ENCODE measurements at regions not wholly inside any gene's neighbourhood (a gene's known extent, or its start where the extent isn't known, plus 50 kb on each side); places are given as distances from the start of the nearest gene placed in this dataset.

- no peak for DNase-seq
These were observed 137.0 kb downstream of the KATNIP start for GRCh38 chr16:27686926-27687325.

GRCh38 chr16:27687605-27688004 lies 137.7 kb downstream of the KATNIP start:
- DNase-seq = no peak

GRCh38 chr16:27689711-27690110 lies 139.8 kb downstream of the KATNIP start:
- no peak for DNase-seq

- DNase-seq = no peak
These were observed 140.7 kb downstream of the KATNIP start for GRCh38 chr16:27690608-27691007.

DNA sequence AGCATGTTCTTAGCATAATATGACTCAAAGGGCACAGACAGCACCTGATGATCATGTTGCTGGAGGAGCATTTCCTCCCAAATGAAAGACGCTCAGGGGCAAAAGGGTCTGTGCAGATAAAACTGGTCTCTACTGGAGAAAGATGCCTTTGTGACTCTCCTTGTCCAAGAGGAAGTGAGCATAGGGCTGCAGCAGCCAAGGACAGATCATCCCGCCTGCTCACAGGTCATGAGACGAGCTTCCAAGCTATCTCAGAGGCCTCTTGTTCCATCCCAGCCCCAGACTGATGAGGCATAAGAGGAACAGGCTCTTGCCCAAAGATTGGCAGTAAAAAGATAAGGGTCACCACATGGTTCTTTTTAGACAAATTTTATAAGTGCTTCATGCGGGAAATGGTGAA lies 141.8 kb downstream of the KATNIP start:
- no peak for DNase-seq

DNA sequence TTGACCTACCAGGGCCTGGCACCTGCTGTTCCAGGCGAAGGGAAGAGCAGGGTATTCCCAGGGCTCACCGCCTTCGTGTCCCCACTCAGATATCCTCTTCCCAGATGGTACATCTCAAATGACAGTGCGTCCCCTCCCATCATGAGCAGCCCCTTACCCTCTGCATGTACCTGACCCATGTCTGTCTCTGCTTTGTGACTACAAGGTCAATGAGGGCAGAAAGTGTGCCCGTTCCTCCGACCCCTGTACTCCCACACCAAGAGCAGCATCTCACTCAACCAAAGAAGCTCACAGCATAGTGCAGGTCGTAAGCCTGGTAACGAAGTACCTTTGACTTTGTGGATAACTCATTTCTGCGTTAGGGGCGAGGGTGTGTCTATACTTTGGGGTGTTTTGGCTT lies 142.6 kb downstream of the KATNIP start:
- DNase-seq = no peak

GRCh38 chr16:27695161-27695560 lies 145.2 kb downstream of the KATNIP start:
- no peak for DNase-seq

GRCh38 chr16:27698266-27698665 lies 148.3 kb downstream of the KATNIP start:
- no peak for DNase-seq

- DNase-seq = no peak
These were observed 148.8 kb downstream of the KATNIP start for GRCh38 chr16:27698746-27699145.

DNA sequence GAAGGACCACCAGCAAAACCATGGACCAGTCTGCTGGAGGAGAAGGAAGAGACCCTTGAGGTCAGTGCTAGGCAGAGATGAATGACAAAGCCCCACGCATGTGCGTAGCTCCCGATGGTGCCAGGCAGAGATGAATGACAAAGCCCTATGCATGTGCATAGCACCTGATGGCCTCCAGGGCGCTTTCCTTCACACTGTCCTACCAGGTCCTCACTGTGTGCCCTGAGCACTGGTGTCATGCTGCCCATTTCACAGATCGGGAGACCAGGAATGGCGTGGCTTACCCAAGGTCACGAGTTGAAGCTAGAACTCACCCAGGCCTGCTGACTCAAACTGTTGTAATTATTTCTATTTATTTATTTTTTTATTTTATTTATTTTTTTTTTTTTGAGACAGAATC lies 149.6 kb downstream of the KATNIP start:
- DNase-seq = no peak

- no peak for DNase-seq
These were observed 150.5 kb downstream of the KATNIP start for GRCh38 chr16:27700304-27700995.

GRCh38 chr16:27701381-27701780 lies 151.4 kb downstream of the KATNIP start:
- no peak for DNase-seq

- DNase-seq = no peak
These were observed 153.2 kb downstream of the KATNIP start for GRCh38 chr16:27703121-27703520.

GRCh38 chr16:27703545-27703944 lies 153.6 kb downstream of the KATNIP start:
- DNase-seq = no peak

GRCh38 chr16:27704252-27704651 lies 154.3 kb downstream of the KATNIP start:
- no peak for DNase-seq

GRCh38 chr16:27706156-27706865 lies 156.4 kb downstream of the KATNIP start:
- DNase-seq = no peak

GRCh38 chr16:27706866-27707685 lies 157.1 kb downstream of the KATNIP start:
- DNase-seq = no peak

DNA sequence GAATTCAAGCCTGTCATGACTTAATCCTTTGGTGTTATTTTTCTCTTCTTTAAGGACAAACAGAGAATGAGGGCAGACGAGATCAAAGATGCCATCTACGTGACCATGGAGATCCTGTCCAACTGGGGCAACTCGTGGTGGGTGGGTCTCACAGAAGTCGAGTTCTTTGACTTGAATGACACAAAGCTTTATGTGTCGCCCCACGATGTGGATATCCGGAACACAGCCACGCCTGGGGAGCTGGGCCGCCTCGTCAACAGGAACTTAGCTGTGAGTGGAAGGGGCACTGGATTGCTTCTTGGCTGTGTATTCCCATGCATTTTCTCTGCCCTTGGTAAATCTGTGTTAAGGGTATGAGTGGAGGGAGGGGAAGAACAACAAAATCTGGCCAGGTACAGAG lies 158.7 kb downstream of the KATNIP start:
- DNase-seq = no peak

DNA sequence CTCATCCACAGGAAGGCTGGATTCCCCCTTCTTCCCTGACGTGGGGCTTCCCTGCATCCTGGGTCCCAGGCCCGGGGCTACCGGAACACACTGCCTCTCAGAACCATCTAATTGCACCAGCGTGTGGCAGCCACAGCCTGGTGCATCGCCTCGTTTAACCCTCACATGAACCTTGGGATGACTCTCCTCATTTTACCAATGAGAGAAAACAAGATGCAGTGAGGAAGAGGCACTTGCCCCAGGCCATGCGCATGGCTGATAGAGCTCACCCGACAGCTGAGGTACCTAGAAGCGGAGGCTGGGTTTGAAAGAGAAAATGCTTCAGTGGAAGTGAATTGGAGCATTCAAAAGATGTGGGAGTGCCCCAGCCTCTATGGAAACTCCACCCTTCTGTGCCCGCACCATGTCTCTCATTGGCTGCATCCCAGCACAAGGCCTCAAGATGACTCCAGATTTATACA lies 162.3 kb downstream of the KATNIP start:
- no peak for DNase-seq

GRCh38 chr16:27717726-27718125 lies 167.8 kb downstream of the KATNIP start:
- no peak for DNase-seq

- DNase-seq = no peak
These were observed 168.5 kb downstream of the KATNIP start for GRCh38 chr16:27718201-27719105.

GRCh38 chr16:27719106-27719445 lies 169.1 kb downstream of the KATNIP start:
- DNase-seq = no peak
